ENCODE measurements at regions not wholly inside any gene's neighbourhood (a gene's known extent, or its start where the extent isn't known, plus 50 kb on each side); places are given as distances from the start of the nearest gene placed in this dataset.
"Not testable (repeated sequence)": the region's sequence is repeated elsewhere in the genome, so short reads cannot be mapped to it uniquely, and the experiment has no call there.

DNA sequence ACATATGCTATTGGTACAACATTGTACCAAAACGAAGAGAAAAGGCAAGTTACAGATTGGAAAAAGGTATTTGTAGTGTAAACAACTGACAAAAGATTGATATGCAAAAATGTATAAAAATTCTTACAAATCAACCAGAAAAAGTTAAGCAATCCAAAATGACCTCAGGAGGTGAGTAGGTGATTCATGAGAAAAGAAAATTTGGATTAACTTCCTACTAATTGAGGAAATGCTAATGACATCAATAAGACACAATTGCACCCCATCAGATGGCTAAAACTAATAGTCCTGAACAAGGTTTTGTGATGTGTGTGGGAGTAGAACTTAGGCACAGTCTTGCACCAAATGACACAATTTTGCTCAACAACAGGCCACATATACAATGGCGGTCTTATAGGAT lies 129.3 kb downstream of the COPS8 start:
- no peak for DNase-seq (ENCODE audit: low read depth in 2 of 2)

DNA sequence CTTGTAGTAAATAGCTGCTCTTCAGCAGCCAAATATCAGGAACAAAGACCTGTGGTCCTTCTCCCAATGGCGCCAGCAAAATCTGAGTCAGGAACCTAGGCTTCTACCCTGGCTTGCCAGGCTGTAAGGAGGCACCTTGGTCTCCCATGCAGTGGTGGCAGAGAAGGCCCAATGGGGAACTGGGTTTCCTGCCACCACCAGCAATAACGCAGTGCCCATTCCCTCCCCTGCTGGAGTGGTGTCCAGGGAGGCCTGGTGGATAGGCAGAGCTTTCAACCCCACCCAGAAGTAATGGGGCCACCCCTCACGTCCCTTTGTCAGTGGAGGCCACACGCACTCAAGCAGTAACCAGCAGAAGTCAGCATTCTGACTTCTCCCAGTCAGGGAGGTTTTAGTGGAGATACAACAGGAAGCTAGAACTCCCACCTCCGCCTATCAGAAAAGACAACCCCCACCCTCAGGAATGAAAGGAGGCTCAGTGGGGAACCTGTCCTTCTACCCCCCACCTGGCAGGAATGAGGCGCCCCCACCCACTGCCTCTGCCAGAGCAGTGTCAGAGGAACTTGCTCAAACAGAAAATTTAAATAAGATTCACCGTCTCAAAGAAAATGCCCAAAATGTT lies 132.4 kb downstream of the COPS8 start:
- no peak for DNase-seq (ENCODE audit: low read depth in 2 of 2)

GRCh38 chr2:237218756-237219155 lies 133.1 kb downstream of the COPS8 start:
- DNase-seq (ENCODE audit: low read depth in 2 of 2): no peak

- DNase-seq (ENCODE audit: low read depth in 2 of 2): no peak
These were observed 134.1 kb downstream of the COPS8 start for GRCh38 chr2:237219826-237220225.

GRCh38 chr2:237221443-237221842 lies 135.8 kb downstream of the COPS8 start:
- DNase-seq (ENCODE audit: low read depth in 2 of 2): no peak

DNA sequence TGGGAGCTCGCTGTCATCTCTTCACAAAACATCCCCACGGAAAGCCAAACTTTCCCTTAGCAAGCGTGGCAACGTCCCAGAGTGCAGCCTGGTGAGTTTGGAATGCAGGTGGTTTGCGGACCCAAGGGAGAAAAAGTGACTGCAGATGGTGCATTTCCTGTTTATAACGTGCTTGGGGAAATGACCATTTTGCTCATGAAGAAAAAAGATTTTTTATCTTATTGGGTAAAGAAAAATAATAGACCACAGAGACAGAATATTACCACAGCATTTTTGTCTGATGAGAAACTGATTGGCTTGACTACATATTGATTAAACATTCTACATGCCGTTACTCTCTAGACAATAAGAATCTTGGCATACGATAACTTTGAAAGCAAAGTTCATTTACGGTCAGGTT lies 136.5 kb downstream of the COPS8 start:
- no peak for DNase-seq (ENCODE audit: low read depth in 2 of 2)

GRCh38 chr2:237222601-237223041 lies 136.9 kb downstream of the COPS8 start:
- DNase-seq (ENCODE audit: low read depth in 2 of 2): no peak

DNA sequence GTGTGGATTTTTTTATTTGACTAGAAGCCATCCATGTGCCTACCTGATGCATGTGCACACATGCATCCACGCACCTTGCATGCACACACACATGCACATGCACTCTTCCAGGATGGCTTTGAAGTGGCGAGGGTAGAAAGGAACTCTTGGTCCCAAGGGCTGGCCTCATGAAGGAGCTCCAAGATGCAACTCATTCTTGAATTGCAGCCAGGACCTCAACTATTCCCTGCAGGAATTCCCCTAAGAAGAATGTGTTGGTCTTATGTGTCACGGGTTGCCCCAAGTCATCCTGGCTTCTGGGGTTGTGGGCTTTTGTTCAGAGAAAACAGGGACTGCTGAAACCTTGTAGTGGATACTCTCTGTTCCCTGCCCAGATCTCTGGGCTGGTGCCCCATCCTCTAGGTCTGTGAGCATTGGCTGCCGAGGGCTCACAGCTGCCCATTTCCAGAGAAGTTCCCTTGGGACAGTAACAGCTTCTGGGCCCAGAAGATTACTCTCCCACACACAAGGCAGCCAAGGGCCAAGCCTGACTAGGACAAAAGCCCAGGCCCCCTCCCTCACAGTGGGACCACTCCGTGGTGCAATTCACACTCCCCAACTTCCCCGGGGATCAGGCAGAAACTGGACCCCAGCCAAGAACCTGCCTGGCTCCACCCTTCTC lies 137.6 kb downstream of the COPS8 start:
- DNase-seq (ENCODE audit: low read depth in 2 of 2): no peak

DNA sequence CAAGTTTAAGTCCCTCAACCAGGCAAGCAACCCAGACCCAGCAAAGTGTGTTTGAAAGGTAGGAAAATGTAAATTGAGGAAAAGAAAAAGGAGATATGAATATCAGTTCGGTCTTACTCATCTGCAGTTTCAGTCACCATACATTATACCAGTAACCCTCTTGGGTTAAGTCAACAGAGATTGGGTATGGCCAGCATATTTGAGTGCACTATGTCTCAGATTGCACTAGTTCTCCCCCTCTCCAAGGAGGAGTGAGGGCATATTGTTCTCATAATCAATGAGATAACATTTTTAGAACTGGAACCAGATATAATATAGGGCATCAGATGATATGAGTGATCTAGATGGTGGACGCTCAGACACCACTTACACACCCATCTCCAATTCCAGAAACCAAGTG lies 141.5 kb downstream of the COPS8 start:
- DNase-seq (ENCODE audit: low read depth in 2 of 2): no peak

- no peak for DNase-seq (ENCODE audit: low read depth in 2 of 2)
These were observed 142.0 kb downstream of the COPS8 start for GRCh38 chr2:237227592-237228280.

GRCh38 chr2:237228281-237228625 lies 142.6 kb downstream of the COPS8 start:
- DNase-seq (ENCODE audit: low read depth in 2 of 2): no peak

- no peak for DNase-seq (ENCODE audit: low read depth in 2 of 2)
These were observed 144.2 kb downstream of the COPS8 start for GRCh38 chr2:237229905-237230304.

- no peak for DNase-seq (ENCODE audit: low read depth in 2 of 2)
These were observed 144.7 kb downstream of the COPS8 start for GRCh38 chr2:237230355-237230754.

- DNase-seq (ENCODE audit: low read depth in 2 of 2): no peak
These were observed 145.9 kb downstream of the COPS8 start for GRCh38 chr2:237231593-237231992.

- DNase-seq (ENCODE audit: low read depth in 2 of 2): no peak
These were observed 146.5 kb downstream of the COPS8 start for GRCh38 chr2:237232166-237232565.

- no peak for DNase-seq (ENCODE audit: low read depth in 2 of 2)
These were observed 148.6 kb downstream of the COPS8 start for GRCh38 chr2:237234268-237234667.

DNA sequence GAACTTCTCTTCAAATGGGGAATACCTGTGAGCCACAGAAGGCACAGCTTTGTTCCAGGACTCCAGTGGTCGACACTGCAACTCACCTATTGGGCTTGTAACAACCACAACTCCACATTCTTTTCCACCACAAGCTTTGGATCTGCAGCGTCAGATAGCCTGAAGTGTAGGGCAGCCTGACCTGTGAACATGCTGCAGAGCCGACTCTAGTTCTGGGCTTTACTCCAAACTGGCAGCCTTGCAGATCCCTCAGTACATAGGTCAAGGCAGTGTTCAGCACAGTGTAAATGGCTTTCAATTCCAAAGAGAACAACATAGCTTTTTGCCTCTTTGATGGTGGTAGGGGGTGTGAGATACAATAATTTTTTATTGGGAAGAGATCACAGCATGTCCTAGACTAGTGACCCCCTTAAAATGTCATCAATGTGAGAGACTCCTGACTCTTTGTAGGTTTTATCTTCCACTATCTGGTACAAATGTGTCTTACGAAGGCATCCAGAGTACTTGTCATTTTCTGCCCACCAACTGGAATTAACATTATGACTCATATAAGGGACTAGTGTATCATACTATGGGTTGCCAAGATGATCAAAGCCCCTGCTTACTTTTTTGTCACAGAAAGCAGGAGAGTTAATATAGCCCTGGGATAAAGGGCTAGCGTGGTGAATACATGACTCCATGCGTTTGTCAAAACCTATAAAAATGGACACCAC lies 149.8 kb downstream of the COPS8 start:
- no peak for DNase-seq (ENCODE audit: low read depth in 2 of 2)

- no peak for DNase-seq (ENCODE audit: low read depth in 2 of 2)
These were observed 150.5 kb downstream of the COPS8 start for GRCh38 chr2:237236188-237236587.

- DNase-seq (ENCODE audit: low read depth in 2 of 2): no peak
These were observed 152.6 kb downstream of the COPS8 start for GRCh38 chr2:237238249-237238648.

- no peak for DNase-seq (ENCODE audit: low read depth in 2 of 2)
These were observed 154.6 kb downstream of the COPS8 start for GRCh38 chr2:237240252-237240651.

- DNase-seq (ENCODE audit: low read depth in 2 of 2): not testable (repeated sequence)
These were observed 155.2 kb downstream of the COPS8 start for GRCh38 chr2:237240868-237241267.

GRCh38 chr2:237242091-237242536 lies 156.4 kb downstream of the COPS8 start:
- DNase-seq (ENCODE audit: low read depth in 2 of 2): no peak

DNA sequence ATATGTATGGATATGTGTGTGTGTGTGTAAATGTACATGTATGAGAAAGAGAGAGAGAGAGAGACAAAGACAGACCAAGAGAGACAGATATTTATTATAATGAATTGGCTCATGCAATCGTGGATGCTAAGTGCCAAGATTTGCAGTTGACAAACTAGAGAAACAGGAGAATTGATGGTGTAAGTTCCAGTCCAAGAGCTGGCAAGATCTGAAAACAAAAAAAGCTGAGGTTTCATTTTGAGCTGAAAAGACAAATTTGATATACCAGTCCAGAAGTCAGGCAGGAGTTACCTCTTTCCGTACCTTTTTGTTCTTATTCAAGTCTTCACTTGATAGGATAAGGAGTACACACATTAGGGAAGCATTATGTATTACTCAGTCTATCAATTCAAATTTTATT lies 157.8 kb downstream of the COPS8 start:
- no peak for DNase-seq (ENCODE audit: low read depth in 2 of 2)

Data from activated CD4-positive, alpha-beta T cell treated with anti-CD3 and anti-CD28 coated beads for 24 hours (primary cell).